ENCODE measurements at regions not wholly inside any gene's neighbourhood (a gene's known extent, or its start where the extent isn't known, plus 50 kb on each side); places are given as distances from the start of the nearest gene placed in this dataset.

GRCh38 chr6:164210323-164210722, 795.8 kb downstream of the QKI start:
- H3K27me3 ChIP-seq (ENCODE audit: control insufficient read depth, insufficient read depth, low read length), result no peaks in the 10 kb centered on the region
- no peak overlapping the region for H3K4me3 ChIP-seq (ENCODE audit: low read depth, low read length)
- TF ChIP-seq, protein P1, sequence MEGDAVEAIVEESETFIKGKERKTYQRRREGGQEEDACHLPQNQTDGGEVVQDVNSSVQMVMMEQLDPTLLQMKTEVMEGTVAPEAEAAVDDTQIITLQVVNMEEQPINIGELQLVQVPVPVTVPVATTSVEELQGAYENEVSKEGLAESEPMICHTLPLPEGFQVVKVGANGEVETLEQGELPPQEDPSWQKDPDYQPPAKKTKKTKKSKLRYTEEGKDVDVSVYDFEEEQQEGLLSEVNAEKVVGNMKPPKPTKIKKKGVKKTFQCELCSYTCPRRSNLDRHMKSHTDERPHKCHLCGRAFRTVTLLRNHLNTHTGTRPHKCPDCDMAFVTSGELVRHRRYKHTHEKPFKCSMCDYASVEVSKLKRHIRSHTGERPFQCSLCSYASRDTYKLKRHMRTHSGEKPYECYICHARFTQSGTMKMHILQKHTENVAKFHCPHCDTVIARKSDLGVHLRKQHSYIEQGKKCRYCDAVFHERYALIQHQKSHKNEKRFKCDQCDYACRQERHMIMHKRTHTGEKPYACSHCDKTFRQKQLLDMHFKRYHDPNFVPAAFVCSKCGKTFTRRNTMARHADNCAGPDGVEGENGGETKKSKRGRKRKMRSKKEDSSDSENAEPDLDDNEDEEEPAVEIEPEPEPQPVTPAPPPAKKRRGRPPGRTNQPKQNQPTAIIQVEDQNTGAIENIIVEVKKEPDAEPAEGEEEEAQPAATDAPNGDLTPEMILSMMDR (IDR thresholded peaks at IDR 0.05; ENCODE audit: insufficient read depth, low read length, poor library complexity, severe bottlenecking), result no peak
- no peaks in the 10 kb centered on the region for H3K36me3 ChIP-seq (ENCODE audit: control insufficient read depth, insufficient read depth, low read length)
- no peak for DNase-seq (ENCODE audit: low read depth)

GRCh38 chr6:164208371-164208770, 793.9 kb downstream of the QKI start:
- TF ChIP-seq, protein P1 (IDR thresholded peaks at IDR 0.05; ENCODE audit: insufficient read depth, low read length, poor library complexity, severe bottlenecking), result no peak
- DNase-seq (ENCODE audit: low read depth), result no peak
- Histone ChIP-seq H3K36me3 (ENCODE audit: control insufficient read depth, insufficient read depth, low read length) (no peaks in the 10 kb centered on the region), H3K27me3 (ENCODE audit: control insufficient read depth, insufficient read depth, low read length) (no peaks in the 10 kb centered on the region), H3K4me3 (ENCODE audit: low read depth, low read length) (no peak overlapping the region)

DNA sequence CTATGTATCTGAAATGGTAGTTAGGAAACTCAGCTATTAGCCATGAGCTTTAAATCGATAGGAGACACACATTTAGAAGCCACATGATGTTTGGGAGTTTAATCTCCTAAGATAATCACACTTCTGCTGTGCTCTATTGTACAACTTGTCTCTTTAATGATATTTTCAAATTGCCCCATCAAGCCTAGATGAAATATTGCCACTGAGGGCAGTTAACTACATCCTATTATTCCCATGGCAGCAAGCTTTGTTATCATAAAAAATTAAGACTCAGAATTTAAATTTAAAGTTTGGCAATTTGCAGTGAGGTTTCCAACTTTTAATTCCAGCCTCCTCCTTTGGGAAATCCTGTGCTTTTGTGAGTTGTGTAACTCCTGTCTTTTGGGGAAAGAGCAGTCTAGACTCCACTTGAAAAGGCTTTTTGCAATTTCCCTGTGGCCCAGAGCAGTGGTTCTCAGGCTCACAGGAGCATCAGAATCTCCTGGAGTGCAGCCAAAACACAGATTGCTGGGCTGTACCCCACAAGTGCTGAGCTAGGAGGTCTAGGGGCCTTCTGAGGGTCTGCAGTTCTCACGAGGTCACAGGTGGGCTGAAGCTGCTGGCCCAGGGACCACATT, 792.4 kb downstream of the QKI start:
- Histone ChIP-seq H3K27me3 (ENCODE audit: control insufficient read depth, insufficient read depth, low read length) (no peaks in the 10 kb centered on the region), H3K36me3 (ENCODE audit: control insufficient read depth, insufficient read depth, low read length) (no peaks in the 10 kb centered on the region), H3K4me3 (ENCODE audit: low read depth, low read length) (no peak overlapping the region)
- TF ChIP-seq, protein P1 (IDR thresholded peaks at IDR 0.05; ENCODE audit: insufficient read depth, low read length, poor library complexity, severe bottlenecking), result no peak
- no peak for DNase-seq (ENCODE audit: low read depth)

DNA sequence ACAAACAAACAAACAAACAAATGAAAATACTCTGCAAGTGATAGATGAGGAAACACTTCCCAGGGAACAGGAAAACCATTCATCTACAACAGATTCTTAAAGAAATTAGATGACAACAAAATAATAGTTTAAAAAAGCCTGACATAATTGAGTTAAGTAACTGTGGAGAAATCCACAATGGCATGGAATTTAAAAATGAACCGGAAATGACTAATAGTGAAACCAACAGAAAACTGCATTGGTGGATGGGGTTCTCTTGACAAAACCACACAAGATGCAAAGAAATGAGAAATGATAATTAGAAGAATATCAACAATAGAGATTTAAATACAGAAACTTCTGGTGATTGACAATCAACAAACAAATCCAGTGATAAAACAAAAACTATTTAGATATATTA, 785.6 kb downstream of the QKI start:
- Histone ChIP-seq H3K27me3 (ENCODE audit: control insufficient read depth, insufficient read depth, low read length) (no peaks in the 10 kb centered on the region), H3K36me3 (ENCODE audit: control insufficient read depth, insufficient read depth, low read length) (no peaks in the 10 kb centered on the region), H3K4me3 (ENCODE audit: low read depth, low read length) (no peak overlapping the region)
- TF ChIP-seq, protein P1 (IDR thresholded peaks at IDR 0.05; ENCODE audit: insufficient read depth, low read length, poor library complexity, severe bottlenecking), result no peak
- DNase-seq (ENCODE audit: low read depth), result no peak

DNA sequence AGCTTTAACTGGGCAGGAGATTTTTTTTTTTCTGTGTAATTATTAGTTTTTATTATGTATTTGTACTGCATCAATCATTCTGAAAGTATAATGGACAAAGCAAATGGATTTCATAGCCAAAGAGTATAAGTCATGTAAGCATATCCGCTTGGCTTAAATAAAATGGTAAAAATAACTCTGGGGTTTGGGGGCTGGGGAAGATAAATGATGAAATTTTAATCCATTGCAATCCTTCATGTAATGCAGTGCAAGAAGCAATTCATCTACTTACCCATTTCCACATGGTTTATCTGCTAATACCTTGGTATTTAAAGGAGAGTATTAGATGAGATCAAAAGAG, 781.4 kb downstream of the QKI start:
- H3K27me3 ChIP-seq (ENCODE audit: control insufficient read depth, insufficient read depth, low read length), result no peaks in the 10 kb centered on the region
- TF ChIP-seq, protein P1 (IDR thresholded peaks at IDR 0.05; ENCODE audit: insufficient read depth, low read length, poor library complexity, severe bottlenecking), result no peak
- no peak for DNase-seq (ENCODE audit: low read depth)
- no peaks in the 10 kb centered on the region for H3K36me3 ChIP-seq (ENCODE audit: control insufficient read depth, insufficient read depth, low read length)
- H3K4me3 ChIP-seq (ENCODE audit: low read depth, low read length), result no peak overlapping the region

DNA sequence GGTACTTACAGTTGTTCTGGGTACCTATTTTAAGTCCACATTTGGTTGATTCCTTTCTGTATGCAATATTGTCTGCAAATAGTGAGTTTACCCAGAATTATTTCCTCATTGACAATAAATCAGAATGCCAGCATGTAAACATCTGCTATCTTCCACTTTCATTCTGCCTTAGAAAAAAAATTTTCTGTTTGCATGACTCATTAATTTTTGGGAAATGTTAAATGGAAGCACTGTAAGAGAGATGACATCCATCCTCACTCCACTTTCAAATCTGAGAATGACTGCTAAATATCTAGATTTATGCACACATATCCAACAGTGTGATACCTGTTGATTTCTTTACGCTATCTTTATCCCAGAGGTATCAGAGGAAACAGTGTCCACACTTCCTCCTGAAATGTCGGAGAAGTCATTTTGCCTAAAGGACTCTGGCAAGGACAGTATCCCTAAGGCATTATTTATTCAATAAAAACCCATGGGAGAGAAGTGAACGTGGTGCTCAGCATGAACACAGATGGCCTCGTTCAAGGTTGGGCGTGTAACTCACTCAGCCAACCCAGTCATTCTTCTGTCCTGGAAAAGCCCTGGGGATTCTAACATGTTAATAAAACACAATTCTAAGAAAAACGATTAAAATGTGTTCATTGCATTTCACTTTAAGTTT, 780.9 kb downstream of the QKI start:
- no peak for DNase-seq (ENCODE audit: low read depth)
- Histone ChIP-seq H3K4me3 (ENCODE audit: low read depth, low read length) (no peak overlapping the region), H3K27me3 (ENCODE audit: control insufficient read depth, insufficient read depth, low read length) (no peaks in the 10 kb centered on the region), H3K36me3 (ENCODE audit: control insufficient read depth, insufficient read depth, low read length) (no peaks in the 10 kb centered on the region)
- TF ChIP-seq, protein P1 (IDR thresholded peaks at IDR 0.05; ENCODE audit: insufficient read depth, low read length, poor library complexity, severe bottlenecking), result no peak
